ENCODE measurements at regions not wholly inside any gene's neighbourhood (a gene's known extent, or its start where the extent isn't known, plus 50 kb on each side); places are given as distances from the start of the nearest gene placed in this dataset.

DNA sequence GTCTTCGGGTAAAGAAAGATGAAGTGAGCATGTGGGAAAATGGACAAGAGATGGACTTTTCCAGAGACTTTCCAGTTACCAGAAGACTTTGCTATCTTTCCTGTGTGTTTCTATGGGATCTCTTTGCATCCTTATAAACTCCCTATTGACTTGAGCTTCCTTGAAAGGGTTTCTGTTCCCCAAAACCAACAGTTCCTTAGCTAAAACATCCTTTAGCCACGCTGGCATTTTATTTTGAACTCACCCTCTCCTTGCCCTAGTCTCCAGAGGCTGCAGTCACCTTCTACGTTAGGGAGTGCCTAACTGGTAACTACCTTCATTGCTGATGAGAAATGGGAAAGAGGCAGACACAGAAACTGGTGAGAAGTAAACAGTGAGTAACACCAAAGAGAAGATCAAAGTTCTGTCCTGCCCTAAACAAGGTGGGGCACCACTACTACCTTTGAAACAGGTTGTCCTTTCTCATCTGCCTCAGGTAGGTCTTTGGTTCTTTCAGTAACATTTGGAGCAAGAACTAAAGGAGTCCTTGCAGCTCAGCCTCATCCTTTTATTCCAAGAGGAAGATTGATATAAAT lies 402.9 kb downstream of the ENC1 start:
- no peak overlapping the region for H2AFZ ChIP-seq (ENCODE audit: low read length)
- H3K79me2 ChIP-seq (ENCODE audit: insufficient read depth, low read length): no peaks in the 10 kb centered on the region
- no peaks in the 10 kb centered on the region for H3F3A ChIP-seq (ENCODE audit: low read depth)
- no peak overlapping the region for H3K9ac ChIP-seq (ENCODE audit: low read depth, low read length, poor library complexity, severe bottlenecking)
- H3K9me3 ChIP-seq (ENCODE audit: insufficient read depth, low read depth, low read length): no peaks in the 10 kb centered on the region
- TF ChIP-seq CTCF (conservative IDR thresholded peaks at IDR 0.05; ENCODE audit: low read length) (no peak), EZH2phosphoT487 (IDR thresholded peaks at IDR 0.05; ENCODE audit: borderline replicate concordance) (no peak)
- no peaks in the 10 kb centered on the region for H3K9me2 ChIP-seq (replicated peaks; ENCODE audit: low read depth, low read length)
- H3K4me3 ChIP-seq (ENCODE audit: low read length, poor library complexity, severe bottlenecking): no peak overlapping the region
- H4K20me1 ChIP-seq (ENCODE audit: insufficient read depth, low read length, poor library complexity, severe bottlenecking): no peaks in the 10 kb centered on the region
- no peak overlapping the region for H3K4me2 ChIP-seq (ENCODE audit: low read depth, low read length, poor library complexity, severe bottlenecking)
- no peaks in the 10 kb centered on the region for H3K27me3 ChIP-seq (ENCODE audit: insufficient read depth, low read length, poor library complexity, severe bottlenecking)
- peaks cover 41% of the 10 kb centered on the region for H3K4me1 ChIP-seq (ENCODE audit: insufficient read depth, low read length, poor library complexity, severe bottlenecking)
- no peaks in the 10 kb centered on the region for H3K36me3 ChIP-seq (ENCODE audit: insufficient read depth, low read length)

GRCh38 chr5:74235552-74235951 lies 405.0 kb downstream of the ENC1 start:
- no peak overlapping the region for H3K4me3 ChIP-seq (ENCODE audit: low read length, poor library complexity, severe bottlenecking)
- no peaks in the 10 kb centered on the region for H3K27me3 ChIP-seq (ENCODE audit: insufficient read depth, low read length, poor library complexity, severe bottlenecking)
- H3K36me3 ChIP-seq (ENCODE audit: insufficient read depth, low read length): no peaks in the 10 kb centered on the region
- H3K9me2 ChIP-seq (replicated peaks; ENCODE audit: low read depth, low read length): no peaks in the 10 kb centered on the region
- TF ChIP-seq EZH2phosphoT487 (IDR thresholded peaks at IDR 0.05; ENCODE audit: borderline replicate concordance) (no peak), CTCF (conservative IDR thresholded peaks at IDR 0.05; ENCODE audit: low read length) (no peak)
- H3F3A ChIP-seq (ENCODE audit: low read depth): no peaks in the 10 kb centered on the region
- no peak overlapping the region for H2AFZ ChIP-seq (ENCODE audit: low read length)
- no peak overlapping the region for H3K4me2 ChIP-seq (ENCODE audit: low read depth, low read length, poor library complexity, severe bottlenecking)
- no peaks in the 10 kb centered on the region for H4K20me1 ChIP-seq (ENCODE audit: insufficient read depth, low read length, poor library complexity, severe bottlenecking)
- H3K4me1 ChIP-seq (ENCODE audit: insufficient read depth, low read length, poor library complexity, severe bottlenecking): peaks cover 28% of the 10 kb centered on the region
- H3K79me2 ChIP-seq (ENCODE audit: insufficient read depth, low read length): no peaks in the 10 kb centered on the region
- no peak overlapping the region for H3K9ac ChIP-seq (ENCODE audit: low read depth, low read length, poor library complexity, severe bottlenecking)
- no peaks in the 10 kb centered on the region for H3K9me3 ChIP-seq (ENCODE audit: insufficient read depth, low read depth, low read length)

DNA sequence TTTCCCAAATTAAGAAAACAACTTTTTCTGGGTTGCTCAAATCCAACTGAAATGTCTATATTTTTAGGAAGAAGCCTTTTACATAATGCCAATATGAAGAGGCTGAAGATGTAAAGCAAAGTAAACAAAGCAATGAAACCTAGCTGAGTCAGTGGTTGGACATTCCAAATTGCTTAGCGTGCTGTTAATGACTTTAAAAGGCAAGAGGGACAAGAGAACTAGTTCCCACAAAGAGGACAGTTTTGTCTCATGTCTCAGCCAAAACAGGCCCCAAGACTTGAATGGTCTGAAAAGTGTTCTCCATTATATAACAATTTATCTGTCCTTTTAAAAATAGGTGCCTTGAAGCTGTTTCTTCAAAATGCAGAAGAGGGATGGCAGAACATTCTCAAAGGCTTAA lies 407.0 kb downstream of the ENC1 start:
- Histone ChIP-seq H3K36me3 (ENCODE audit: insufficient read depth, low read length) (no peaks in the 10 kb centered on the region), H2AFZ (ENCODE audit: low read length) (no peak overlapping the region), H3K9ac (ENCODE audit: low read depth, low read length, poor library complexity, severe bottlenecking) (no peak overlapping the region), H3K27me3 (ENCODE audit: insufficient read depth, low read length, poor library complexity, severe bottlenecking) (no peaks in the 10 kb centered on the region), H3K4me3 (ENCODE audit: low read length, poor library complexity, severe bottlenecking) (no peak overlapping the region), H3K4me2 (ENCODE audit: low read depth, low read length, poor library complexity, severe bottlenecking) (no peak overlapping the region), H3K4me1 (ENCODE audit: insufficient read depth, low read length, poor library complexity, severe bottlenecking) (peaks cover 8% of the 10 kb centered on the region), H4K20me1 (ENCODE audit: insufficient read depth, low read length, poor library complexity, severe bottlenecking) (no peaks in the 10 kb centered on the region), H3K9me3 (ENCODE audit: insufficient read depth, low read depth, low read length) (no peaks in the 10 kb centered on the region), H3F3A (ENCODE audit: low read depth) (no peaks in the 10 kb centered on the region), H3K79me2 (ENCODE audit: insufficient read depth, low read length) (no peaks in the 10 kb centered on the region), H3K9me2 (replicated peaks; ENCODE audit: low read depth, low read length) (no peaks in the 10 kb centered on the region)
- TF ChIP-seq EZH2phosphoT487 (IDR thresholded peaks at IDR 0.05; ENCODE audit: borderline replicate concordance) (no peak), CTCF (conservative IDR thresholded peaks at IDR 0.05; ENCODE audit: low read length) (no peak)

Measured in Loucy (cell line).